Thoracic aorta (tissue), 2 donors: ENCODE measurements at regions not wholly inside any gene's neighbourhood (a gene's known extent, or its start where the extent isn't known, plus 50 kb on each side); places are given as distances from the start of the nearest gene placed in this dataset.

Source experiments
- ATAC-seq: fragments of 150-250 bp; one replicate; pipeline ENCODE4 v1.8.0; 2017; ENCODE audit warnings: low read depth; ENCODE audit not compliant: insufficient number of reproducible peaks, low FRiP score
- DNase-seq: peaks from one replicate; pipeline ENCODE4 v3.0.0-alpha.2; 2020; ENCODE audit warnings: low spot score
- H3K27ac ChIP-seq, 2 donors: fragments of 200-600 bp; sonication (generic); 1 replicate in 1 of 2; 2 replicates in 1 of 2; pipeline ENCODE4 v1.5.1; 2016; ENCODE audit warnings: mild to moderate bottlenecking in 2 of 2, moderate library complexity in 2 of 2
- H3K27me3 ChIP-seq: fragments of 200-600 bp; sonication (generic); replicated peaks from 2 replicates; pipeline ENCODE4 v1.6.0; 2016; ENCODE audit warnings: mild to moderate bottlenecking; ENCODE audit not compliant: insufficient read depth
- H3K36me3 ChIP-seq: fragments of 200-600 bp; sonication (generic); one replicate; pipeline ENCODE4 v1.5.1; 2016
- H3K4me1 ChIP-seq, 2 donors: fragments of 200-600 bp; sonication (generic); 1 replicate in 1 of 2; 2 replicates in 1 of 2; pipeline versions ENCODE4 v1.5.1 to v1.6.0; 2016; ENCODE audit warnings: low read depth in 2 of 2, mild to moderate bottlenecking in 1 of 2; ENCODE audit not compliant: control insufficient read depth in 1 of 2
- H3K4me3 ChIP-seq: fragments of 200-600 bp; sonication (generic); 2 replicates; pipeline ENCODE4 v1.5.1; 2016; ENCODE audit warnings: mild to moderate bottlenecking
- H3K9me3 ChIP-seq: fragments of 200-600 bp; sonication (generic); 2 replicates; pipeline ENCODE4 v1.5.1; 2016
- TF ChIP-seq, protein P1 (sequence below): fragments of 200-600 bp; sonication (generic); IDR thresholded peaks from one replicate; pipeline ENCODE4 v1.5.1; 2019; ENCODE audit warnings: antibody characterized with exemption

DNA sequence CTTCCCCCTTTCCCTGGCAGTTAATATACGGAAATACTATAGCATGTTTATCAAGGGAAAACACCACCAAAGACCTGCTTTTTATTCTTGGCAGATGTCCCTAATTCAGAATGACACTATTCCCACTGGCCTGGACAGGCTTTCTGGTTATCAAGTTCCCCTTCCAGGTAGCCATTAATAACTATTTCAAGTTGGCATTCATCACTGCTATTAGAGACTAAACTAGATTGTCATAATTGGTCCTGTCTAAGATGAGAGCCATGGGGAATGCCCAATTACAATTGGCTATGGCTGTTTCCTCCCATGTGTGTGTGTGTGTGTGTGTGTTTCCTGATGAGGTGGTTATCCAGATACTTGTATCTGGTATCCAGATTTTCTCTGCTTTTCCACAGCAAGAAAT, 608.1 kb downstream of the SQOR start:
- TF ChIP-seq, protein P1, sequence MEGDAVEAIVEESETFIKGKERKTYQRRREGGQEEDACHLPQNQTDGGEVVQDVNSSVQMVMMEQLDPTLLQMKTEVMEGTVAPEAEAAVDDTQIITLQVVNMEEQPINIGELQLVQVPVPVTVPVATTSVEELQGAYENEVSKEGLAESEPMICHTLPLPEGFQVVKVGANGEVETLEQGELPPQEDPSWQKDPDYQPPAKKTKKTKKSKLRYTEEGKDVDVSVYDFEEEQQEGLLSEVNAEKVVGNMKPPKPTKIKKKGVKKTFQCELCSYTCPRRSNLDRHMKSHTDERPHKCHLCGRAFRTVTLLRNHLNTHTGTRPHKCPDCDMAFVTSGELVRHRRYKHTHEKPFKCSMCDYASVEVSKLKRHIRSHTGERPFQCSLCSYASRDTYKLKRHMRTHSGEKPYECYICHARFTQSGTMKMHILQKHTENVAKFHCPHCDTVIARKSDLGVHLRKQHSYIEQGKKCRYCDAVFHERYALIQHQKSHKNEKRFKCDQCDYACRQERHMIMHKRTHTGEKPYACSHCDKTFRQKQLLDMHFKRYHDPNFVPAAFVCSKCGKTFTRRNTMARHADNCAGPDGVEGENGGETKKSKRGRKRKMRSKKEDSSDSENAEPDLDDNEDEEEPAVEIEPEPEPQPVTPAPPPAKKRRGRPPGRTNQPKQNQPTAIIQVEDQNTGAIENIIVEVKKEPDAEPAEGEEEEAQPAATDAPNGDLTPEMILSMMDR: no peak
- Histone ChIP-seq H3K27ac (no peak overlapping the region), H3K4me1 (no peaks in the 10 kb centered on the region), H3K27me3 (no peaks in the 10 kb centered on the region), H3K4me3 (no peak overlapping the region), H3K36me3 (no peaks in the 10 kb centered on the region), H3K9me3 (no peaks in the 10 kb centered on the region)
- DNase-seq: no peak
- ATAC-seq: no peak

DNA sequence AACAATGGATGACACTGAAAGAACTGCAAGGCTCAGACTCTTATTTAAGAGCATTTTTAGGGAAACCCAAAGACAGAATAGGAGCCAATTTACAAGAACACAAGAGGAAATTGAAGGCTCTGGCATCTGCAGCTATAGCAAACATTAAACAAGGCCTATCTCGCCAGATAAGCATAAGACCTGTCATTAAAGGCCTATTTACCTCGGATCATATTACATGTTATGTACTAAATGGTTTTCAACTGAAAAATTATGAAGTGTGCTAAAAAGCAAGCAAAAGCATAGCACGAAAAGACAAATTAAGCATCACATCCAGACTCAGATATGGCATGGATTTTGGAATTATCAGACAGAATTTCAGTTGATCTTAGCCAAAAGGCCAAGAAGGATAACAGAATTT, 617.1 kb downstream of the SQOR start:
- ATAC-seq (no peak), DNase-seq (no peak)
- Histone ChIP-seq H3K4me1 (no peaks in the 10 kb centered on the region), H3K27me3 (no peaks in the 10 kb centered on the region), H3K36me3 (no peaks in the 10 kb centered on the region), H3K9me3 (no peaks in the 10 kb centered on the region), H3K27ac (no peak overlapping the region), H3K4me3 (no peak overlapping the region)
- TF ChIP-seq, protein P1: no peak

DNA sequence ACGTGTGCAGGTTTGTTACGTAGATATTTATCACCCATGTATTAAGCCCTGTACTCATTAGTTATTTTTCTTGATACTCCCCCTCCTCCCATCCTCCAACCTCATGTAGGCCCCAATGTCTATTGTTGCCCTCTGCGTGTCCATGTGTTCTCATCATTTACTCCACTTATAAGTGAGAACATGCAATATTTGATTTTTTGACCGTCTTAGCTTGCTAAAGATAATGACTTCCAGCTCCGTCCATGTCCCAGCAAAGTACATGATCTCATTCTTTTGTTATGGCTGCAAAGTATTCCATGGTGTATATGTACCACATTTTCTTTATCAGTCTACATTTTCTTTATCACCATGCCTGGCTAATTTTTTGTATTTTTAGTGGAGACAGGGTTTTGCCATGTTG, 623.2 kb downstream of the SQOR start:
- no peak for DNase-seq
- H3K9me3 ChIP-seq: no peaks in the 10 kb centered on the region
- TF ChIP-seq, protein P1: no peak
- H3K4me3 ChIP-seq: no peak overlapping the region
- no peak overlapping the region for H3K27ac ChIP-seq
- H3K4me1 ChIP-seq: no peaks in the 10 kb centered on the region
- no peaks in the 10 kb centered on the region for H3K36me3 ChIP-seq
- H3K27me3 ChIP-seq: no peaks in the 10 kb centered on the region
- ATAC-seq: no peak

DNA sequence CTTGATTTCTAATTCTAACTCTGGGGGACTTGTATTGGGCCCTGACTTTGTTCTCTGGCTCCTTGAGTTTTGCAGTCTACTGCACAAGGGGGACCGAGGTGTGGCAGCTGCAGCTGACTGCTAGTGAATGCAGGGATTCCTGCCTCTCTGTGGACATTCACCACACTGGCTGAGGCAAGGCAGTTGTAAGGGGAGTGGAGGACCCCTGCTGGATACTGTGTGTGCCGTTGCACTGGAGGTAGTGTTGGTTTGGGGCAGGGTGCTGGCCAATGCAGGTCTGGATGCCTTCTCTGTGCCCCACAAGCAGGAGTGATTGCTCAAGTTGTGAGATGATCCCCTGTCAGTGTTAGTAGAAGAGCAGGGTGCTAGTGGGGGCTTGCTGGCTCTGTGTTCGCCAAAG, 626.1 kb downstream of the SQOR start:
- Histone ChIP-seq H3K36me3 (no peaks in the 10 kb centered on the region), H3K27ac (no peak overlapping the region), H3K4me3 (no peak overlapping the region), H3K9me3 (no peaks in the 10 kb centered on the region), H3K4me1 (no peaks in the 10 kb centered on the region), H3K27me3 (no peaks in the 10 kb centered on the region)
- TF ChIP-seq, protein P1: no peak
- ATAC-seq (no peak), DNase-seq (no peak)

DNA sequence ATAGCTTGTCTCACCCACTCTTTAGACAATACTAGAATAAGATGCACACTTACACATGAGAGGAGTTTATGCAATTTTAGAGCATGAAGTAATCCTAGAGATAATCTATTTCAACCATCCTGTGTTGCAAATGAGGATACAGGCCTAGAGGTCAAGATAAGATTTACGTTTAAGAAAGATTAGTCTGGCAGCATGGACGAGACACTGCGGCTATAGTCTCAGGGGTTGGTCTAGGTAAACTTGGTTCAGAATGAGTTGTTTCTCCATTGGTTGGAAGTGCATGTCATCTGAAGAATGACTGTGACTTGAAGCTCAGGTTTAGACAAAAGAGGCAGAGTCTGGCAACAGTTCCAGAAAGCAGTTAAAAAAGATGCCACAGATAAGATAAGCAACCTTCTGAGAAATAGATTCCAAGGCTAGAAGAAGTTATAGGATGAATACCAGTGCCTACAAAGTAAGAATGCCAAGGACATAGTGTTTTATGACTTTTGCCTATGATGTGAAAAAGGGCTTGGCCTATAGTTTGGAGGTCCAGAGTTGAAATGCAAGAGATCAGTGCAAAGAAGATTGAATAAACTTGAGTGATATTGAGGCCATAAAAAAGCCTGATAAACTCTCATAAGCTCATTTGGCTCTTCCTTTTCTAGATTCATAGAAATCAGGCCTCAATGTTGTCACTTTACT, 631.0 kb downstream of the SQOR start:
- Histone ChIP-seq H3K36me3 (no peaks in the 10 kb centered on the region), H3K9me3 (no peaks in the 10 kb centered on the region), H3K4me1 (no peaks in the 10 kb centered on the region), H3K27ac (no peak overlapping the region), H3K27me3 (no peaks in the 10 kb centered on the region), H3K4me3 (no peak overlapping the region)
- TF ChIP-seq, protein P1: no peak
- ATAC-seq (no peak), DNase-seq (no peak)
